Activated T-cell treated with anti-CD3 and anti-CD28 coated beads for 1 hour (primary cell): ENCODE measurements at regions not wholly inside any gene's neighbourhood (a gene's known extent, or its start where the extent isn't known, plus 50 kb on each side); places are given as distances from the start of the nearest gene placed in this dataset.

Experiments
- DNase-seq: peaks from one replicate; pipeline ENCODE4 v3.0.0-alpha.2; 2020; ENCODE audit warnings: low read depth

- no peak for DNase-seq
These were observed 870.5 kb upstream of the CXADR start for GRCh38 chr21:16642353-16642752.

GRCh38 chr21:16644685-16645084, 868.2 kb upstream of the CXADR start:
- no peak for DNase-seq

GRCh38 chr21:16650714-16651366, 862.0 kb upstream of the CXADR start:
- DNase-seq, result no peak

- no peak for DNase-seq
These were observed 860.9 kb upstream of the CXADR start for GRCh38 chr21:16651956-16652355.

- DNase-seq, result no peak
These were observed 849.4 kb upstream of the CXADR start for GRCh38 chr21:16663436-16663835.

GRCh38 chr21:16667395-16667794, 845.4 kb upstream of the CXADR start:
- no peak for DNase-seq

- DNase-seq, result no peak
These were observed 837.9 kb upstream of the CXADR start for GRCh38 chr21:16674949-16675348.

GRCh38 chr21:16676391-16676790, 836.5 kb upstream of the CXADR start:
- no peak for DNase-seq

- no peak for DNase-seq
These were observed 834.2 kb upstream of the CXADR start for GRCh38 chr21:16678429-16679160.

GRCh38 chr21:16695074-16695473, 817.8 kb upstream of the CXADR start:
- DNase-seq, result no peak

GRCh38 chr21:16707274-16707673, 805.6 kb upstream of the CXADR start:
- no peak for DNase-seq

GRCh38 chr21:16708101-16708835, 804.6 kb upstream of the CXADR start:
- no peak for DNase-seq

- no peak for DNase-seq
These were observed 802.8 kb upstream of the CXADR start for GRCh38 chr21:16709866-16710550.

- DNase-seq, result no peak
These were observed 801.1 kb upstream of the CXADR start for GRCh38 chr21:16711757-16712156.

GRCh38 chr21:16713331-16714117, 799.3 kb upstream of the CXADR start:
- no peak for DNase-seq

- no peak for DNase-seq
These were observed 772.3 kb upstream of the CXADR start for GRCh38 chr21:16740511-16740910.

- DNase-seq, result no peak
These were observed 771.6 kb upstream of the CXADR start for GRCh38 chr21:16741141-16741665.

GRCh38 chr21:16742131-16742641, 770.7 kb upstream of the CXADR start:
- DNase-seq, result no peak

- DNase-seq, result no peak
These were observed 770.1 kb upstream of the CXADR start for GRCh38 chr21:16742741-16743140.

- no peak for DNase-seq
These were observed 769.5 kb upstream of the CXADR start for GRCh38 chr21:16743317-16743716.

- no peak for DNase-seq
These were observed 761.9 kb upstream of the CXADR start for GRCh38 chr21:16750926-16751325.
